Activated CD4-positive, alpha-beta T cell treated with anti-CD3 and anti-CD28 coated beads, Interleukin-2, amount 10 ng/mL, durations not matched to agents 24 days and 14 days (primary cell): ENCODE measurements at regions not wholly inside any gene's neighbourhood (a gene's known extent, or its start where the extent isn't known, plus 50 kb on each side); places are given as distances from the start of the nearest gene placed in this dataset.

Experiments
- DNase-seq: peaks from one replicate; pipeline ENCODE4 v3.0.0; 2022
- H3K27ac Mint-ChIP-seq: one replicate; pipeline ENCODE4 v1.8.0; 2022; ENCODE audit warnings: mild to moderate bottlenecking, mixed read lengths
- H3K27me3 Mint-ChIP-seq: one replicate; pipeline ENCODE4 v1.8.0; 2022; ENCODE audit warnings: mixed read lengths
- H3K36me3 Mint-ChIP-seq: one replicate; pipeline ENCODE4 v1.8.0; 2022; ENCODE audit warnings: low read depth, mild to moderate bottlenecking, mixed read lengths
- H3K4me1 Mint-ChIP-seq: one replicate; pipeline ENCODE4 v1.8.0; 2021; ENCODE audit warnings: mixed read lengths
- H3K4me3 Mint-ChIP-seq: one replicate; pipeline ENCODE4 v1.8.0; 2022; ENCODE audit warnings: mild to moderate bottlenecking, moderate library complexity, mixed read lengths
- H3K9me3 Mint-ChIP-seq: one replicate; pipeline ENCODE4 v1.8.0; 2021; ENCODE audit warnings: mixed read lengths
- intact Hi-C: fragments of 100-400 bp; cut with micrococcal nuclease; formaldehyde crosslinking; loops from one replicate; pipeline ENCODE4 v1.15.1; 2023

GRCh38 chr7:125492521-125492920, 562.9 kb upstream of the POT1 start:
- H3K27me3 Mint-ChIP-seq = no peaks in the 10 kb centered on the region

GRCh38 chr7:125491137-125491536, 561.5 kb upstream of the POT1 start:
- no peak for DNase-seq
- Mint-ChIP-seq H3K4me3 (no peak overlapping the region), H3K4me1 (no peaks in the 10 kb centered on the region), H3K27me3 (no peaks in the 10 kb centered on the region), H3K9me3 (no peaks in the 10 kb centered on the region), H3K36me3 (no peaks in the 10 kb centered on the region), H3K27ac (no peak overlapping the region)
- intact Hi-C loops = no loop called here

More at GRCh38 chr7:125492521-125492920, 562.9 kb upstream of the POT1 start:
- no peaks in the 10 kb centered on the region for H3K4me1 Mint-ChIP-seq
- H3K36me3 Mint-ChIP-seq = no peaks in the 10 kb centered on the region
- no peak overlapping the region for H3K4me3 Mint-ChIP-seq
- no peak overlapping the region for H3K27ac Mint-ChIP-seq
- no peak for DNase-seq
- intact Hi-C loops = no loop called here
- no peaks in the 10 kb centered on the region for H3K9me3 Mint-ChIP-seq

DNA sequence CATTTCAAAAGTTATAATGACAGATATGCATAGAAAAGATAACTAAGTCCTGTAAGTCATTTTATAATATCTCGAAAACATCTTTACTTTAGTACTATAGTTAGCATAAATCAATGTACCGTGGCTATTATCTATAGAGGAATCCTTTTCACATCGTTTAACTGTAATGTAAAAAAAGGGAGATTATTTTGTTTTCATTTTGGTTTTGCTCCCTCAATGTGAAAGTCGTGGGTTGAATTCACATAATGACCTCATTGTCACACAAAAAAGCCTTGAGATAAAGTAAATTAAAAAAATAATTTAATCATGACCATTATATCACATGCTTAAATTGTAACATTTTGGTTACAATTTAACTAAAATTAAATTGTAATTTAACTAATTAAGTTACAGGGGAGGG, 560.5 kb upstream of the POT1 start:
- intact Hi-C loops = no loop called here
- Mint-ChIP-seq H3K4me1 (no peaks in the 10 kb centered on the region), H3K27me3 (no peaks in the 10 kb centered on the region), H3K4me3 (no peak overlapping the region), H3K27ac (no peak overlapping the region), H3K9me3 (no peaks in the 10 kb centered on the region), H3K36me3 (no peaks in the 10 kb centered on the region)
- DNase-seq = no peak

DNA sequence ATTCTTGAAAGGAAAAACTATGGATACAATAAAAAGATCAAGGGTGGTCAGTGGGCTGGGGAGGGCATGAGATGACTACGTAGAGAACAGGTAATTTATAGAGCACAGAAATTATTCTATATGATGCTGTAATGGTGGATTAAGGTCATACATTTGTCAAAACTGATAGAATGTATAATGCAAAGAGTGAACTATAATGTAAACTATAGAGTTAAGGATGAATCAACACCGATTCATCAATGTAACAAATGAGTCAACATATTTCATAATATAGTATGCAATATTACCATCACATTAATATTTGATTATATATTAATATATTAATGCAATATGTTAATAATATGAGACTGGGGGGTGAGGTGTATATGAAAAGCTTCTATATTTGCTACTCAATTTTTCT, 555.6 kb upstream of the POT1 start:
- intact Hi-C loops = no loop called here
- H3K27me3 Mint-ChIP-seq = no peaks in the 10 kb centered on the region
- DNase-seq = no peak
- H3K9me3 Mint-ChIP-seq = no peaks in the 10 kb centered on the region
- no peaks in the 10 kb centered on the region for H3K36me3 Mint-ChIP-seq
- H3K4me3 Mint-ChIP-seq = no peak overlapping the region
- H3K4me1 Mint-ChIP-seq = no peaks in the 10 kb centered on the region
- H3K27ac Mint-ChIP-seq = no peak overlapping the region

DNA sequence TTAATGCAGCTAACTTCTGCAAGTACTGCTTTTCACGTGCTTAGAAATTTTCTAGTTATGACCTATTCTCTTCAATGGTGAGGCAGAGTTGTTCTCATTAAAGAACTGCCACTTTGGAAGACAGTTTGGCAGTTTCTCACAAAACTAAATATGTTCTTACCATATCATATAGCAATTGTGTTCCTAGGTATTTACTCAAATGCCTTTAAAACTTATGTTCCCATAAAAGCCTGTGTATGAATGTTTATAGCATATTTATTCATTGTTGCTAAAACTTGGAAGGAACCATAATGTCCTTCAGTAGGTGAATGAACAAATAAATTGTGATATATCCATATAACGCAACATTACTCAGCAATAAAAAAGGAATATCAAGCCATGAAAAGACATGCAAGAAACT, 555.1 kb upstream of the POT1 start:
- no peak overlapping the region for H3K4me3 Mint-ChIP-seq
- intact Hi-C loops = no loop called here
- no peaks in the 10 kb centered on the region for H3K27me3 Mint-ChIP-seq
- H3K4me1 Mint-ChIP-seq = no peaks in the 10 kb centered on the region
- no peaks in the 10 kb centered on the region for H3K36me3 Mint-ChIP-seq
- no peaks in the 10 kb centered on the region for H3K9me3 Mint-ChIP-seq
- no peak for DNase-seq
- no peak overlapping the region for H3K27ac Mint-ChIP-seq

DNA sequence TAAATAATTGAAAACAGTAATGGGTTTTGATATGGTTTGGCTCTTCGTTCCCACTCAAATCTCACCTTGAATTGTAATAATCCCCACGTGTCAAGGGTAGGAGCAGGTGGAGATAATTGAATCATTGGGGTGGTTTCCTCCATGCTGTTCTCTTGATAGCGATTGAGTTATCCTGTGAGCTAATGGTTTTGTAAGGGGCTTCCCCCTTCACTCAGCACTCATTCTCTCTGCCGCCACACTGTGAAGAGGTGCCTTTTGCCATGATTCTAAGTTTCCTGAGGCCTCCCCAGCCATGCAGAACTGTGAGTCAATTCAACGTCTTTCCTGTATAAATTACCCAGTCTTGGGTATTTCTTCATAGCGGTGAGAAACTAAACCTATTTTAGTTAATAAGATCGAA, 551.7 kb upstream of the POT1 start:
- Mint-ChIP-seq H3K4me1 (no peaks in the 10 kb centered on the region), H3K36me3 (no peaks in the 10 kb centered on the region), H3K27me3 (no peaks in the 10 kb centered on the region), H3K27ac (no peak overlapping the region), H3K4me3 (no peak overlapping the region), H3K9me3 (no peaks in the 10 kb centered on the region)
- intact Hi-C loops = no loop called here
- no peak for DNase-seq

DNA sequence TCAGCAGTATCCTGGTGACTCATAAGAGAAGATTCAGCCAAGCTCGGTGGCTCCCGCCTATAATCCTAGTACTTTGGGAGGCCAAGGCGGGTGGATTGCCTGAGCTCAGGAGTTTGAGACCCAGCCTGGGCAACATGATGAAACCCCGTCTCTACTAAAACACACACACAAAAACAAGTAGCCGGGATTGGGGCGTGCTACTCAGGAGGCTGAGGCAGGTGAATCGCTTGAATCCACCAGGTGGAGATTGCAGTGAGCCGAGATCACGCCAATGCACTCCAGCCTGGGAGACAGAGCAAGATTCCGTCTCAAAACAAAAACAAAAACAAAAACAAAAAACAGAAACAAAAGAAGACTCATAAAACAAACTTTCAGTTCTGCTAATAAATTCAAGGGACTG, 551.1 kb upstream of the POT1 start:
- H3K27ac Mint-ChIP-seq = no peak overlapping the region
- no peak for DNase-seq
- H3K4me1 Mint-ChIP-seq = no peaks in the 10 kb centered on the region
- no peaks in the 10 kb centered on the region for H3K9me3 Mint-ChIP-seq
- intact Hi-C loops = no loop called here
- no peak overlapping the region for H3K4me3 Mint-ChIP-seq
- no peaks in the 10 kb centered on the region for H3K36me3 Mint-ChIP-seq
- no peaks in the 10 kb centered on the region for H3K27me3 Mint-ChIP-seq

DNA sequence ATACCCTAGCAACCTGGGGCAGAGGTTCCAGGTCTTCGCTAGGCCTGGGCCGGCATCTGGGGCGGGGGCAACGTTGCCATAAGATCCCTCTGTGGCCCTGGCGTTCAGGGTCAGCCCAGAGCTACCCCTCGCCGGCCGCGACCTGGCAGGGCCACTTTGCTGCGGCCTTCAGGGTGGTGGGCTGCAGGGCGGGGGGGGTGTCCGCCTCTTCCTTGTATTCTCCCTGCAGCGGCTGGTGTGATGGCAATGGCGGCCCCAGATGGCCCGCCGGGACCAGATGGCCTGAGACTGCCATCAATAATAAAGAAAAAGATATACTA, 539.2 kb upstream of the POT1 start:
- Mint-ChIP-seq H3K9me3 (no peaks in the 10 kb centered on the region), H3K27me3 (no peaks in the 10 kb centered on the region), H3K27ac (no peak overlapping the region), H3K4me1 (no peaks in the 10 kb centered on the region), H3K4me3 (no peak overlapping the region), H3K36me3 (no peaks in the 10 kb centered on the region)
- intact Hi-C loops = no loop called here
- no peak for DNase-seq

DNA sequence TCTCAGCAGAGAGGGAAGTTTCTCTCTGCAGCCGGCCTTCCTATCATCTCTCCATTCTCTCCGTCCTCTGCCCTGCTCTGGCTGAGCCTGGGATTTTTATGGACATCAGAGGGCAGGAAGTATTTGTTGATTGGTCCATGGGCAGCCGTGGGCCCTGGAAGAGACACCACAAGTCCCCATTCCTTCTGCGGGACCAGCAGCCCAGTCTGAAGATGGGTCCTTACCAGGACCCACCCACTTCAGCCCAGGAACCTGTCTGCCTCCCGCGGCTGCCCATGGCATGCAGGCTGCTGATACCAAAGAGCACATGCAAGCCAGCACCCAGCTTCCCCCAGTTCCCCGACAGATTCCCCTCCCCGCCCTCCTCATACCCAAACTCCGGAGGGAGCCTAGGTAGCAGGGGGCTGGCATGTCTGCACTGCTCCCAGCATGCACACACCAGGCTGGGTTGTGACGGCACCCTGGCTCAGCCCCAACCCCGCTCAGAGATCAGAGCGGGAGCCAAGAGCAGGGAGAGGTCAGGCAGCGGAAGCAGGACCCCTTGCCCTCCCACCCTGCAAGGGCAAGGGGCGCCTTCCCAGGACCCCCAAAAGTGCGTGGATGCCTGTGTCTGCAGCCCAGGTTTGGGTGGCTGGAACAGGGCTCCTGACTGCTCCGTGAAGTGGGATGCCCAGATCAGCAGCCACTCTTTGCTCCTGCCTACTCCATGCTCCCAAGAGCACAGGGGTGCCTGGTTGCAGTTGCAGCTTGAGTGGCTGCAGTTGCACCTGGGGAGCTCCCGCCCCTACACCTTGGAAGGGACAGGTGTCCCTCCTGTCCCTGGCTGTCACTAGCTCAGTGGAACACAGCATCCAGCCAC, 538.6 kb upstream of the POT1 start:
- intact Hi-C loops = no loop called here
- H3K4me3 Mint-ChIP-seq = no peak overlapping the region
- H3K9me3 Mint-ChIP-seq = no peaks in the 10 kb centered on the region
- no peaks in the 10 kb centered on the region for H3K36me3 Mint-ChIP-seq
- no peaks in the 10 kb centered on the region for H3K27me3 Mint-ChIP-seq
- no peaks in the 10 kb centered on the region for H3K4me1 Mint-ChIP-seq
- DNase-seq = no peak
- H3K27ac Mint-ChIP-seq = no peak overlapping the region

DNA sequence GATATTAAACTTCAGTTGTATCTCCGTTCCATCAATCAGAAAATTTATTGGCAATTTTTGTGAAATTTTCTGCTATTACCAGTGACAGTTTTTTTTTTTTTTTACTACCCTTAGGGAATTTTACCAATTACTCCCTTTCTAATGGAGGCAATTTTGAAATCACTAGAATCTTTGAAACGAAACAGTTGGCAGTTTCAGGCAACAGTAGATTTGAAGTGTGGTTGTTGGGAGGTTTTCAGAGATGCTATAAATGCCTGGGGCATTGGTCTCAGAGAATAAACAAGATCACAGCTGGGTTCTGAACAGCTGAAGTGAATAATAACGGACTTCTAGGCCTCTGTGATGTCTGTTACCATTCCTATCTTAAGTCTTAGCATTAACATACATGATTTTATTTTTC, 535.9 kb upstream of the POT1 start:
- no peak for DNase-seq
- intact Hi-C loops = no loop called here
- no peaks in the 10 kb centered on the region for H3K4me1 Mint-ChIP-seq
- H3K36me3 Mint-ChIP-seq = no peaks in the 10 kb centered on the region
- no peaks in the 10 kb centered on the region for H3K27me3 Mint-ChIP-seq
- H3K9me3 Mint-ChIP-seq = no peaks in the 10 kb centered on the region
- H3K27ac Mint-ChIP-seq = no peak overlapping the region
- H3K4me3 Mint-ChIP-seq = no peak overlapping the region

- Mint-ChIP-seq H3K36me3 (no peaks in the 10 kb centered on the region), H3K27me3 (no peaks in the 10 kb centered on the region), H3K9me3 (peaks cover 4% of the 10 kb centered on the region), H3K27ac (no peak overlapping the region), H3K4me3 (no peak overlapping the region), H3K4me1 (no peaks in the 10 kb centered on the region)
- intact Hi-C loops = no loop called here
- no peak for DNase-seq
Measured at GRCh38 chr7:125462615-125463014, 533.0 kb upstream of the POT1 start.

- Mint-ChIP-seq H3K27me3 (no peaks in the 10 kb centered on the region), H3K9me3 (peaks cover 7% of the 10 kb centered on the region), H3K4me3 (no peak overlapping the region), H3K4me1 (no peaks in the 10 kb centered on the region), H3K27ac (no peak overlapping the region), H3K36me3 (no peaks in the 10 kb centered on the region)
- no peak for DNase-seq
- intact Hi-C loops = no loop called here
Measured at GRCh38 chr7:125459038-125459437, 529.4 kb upstream of the POT1 start.

DNA sequence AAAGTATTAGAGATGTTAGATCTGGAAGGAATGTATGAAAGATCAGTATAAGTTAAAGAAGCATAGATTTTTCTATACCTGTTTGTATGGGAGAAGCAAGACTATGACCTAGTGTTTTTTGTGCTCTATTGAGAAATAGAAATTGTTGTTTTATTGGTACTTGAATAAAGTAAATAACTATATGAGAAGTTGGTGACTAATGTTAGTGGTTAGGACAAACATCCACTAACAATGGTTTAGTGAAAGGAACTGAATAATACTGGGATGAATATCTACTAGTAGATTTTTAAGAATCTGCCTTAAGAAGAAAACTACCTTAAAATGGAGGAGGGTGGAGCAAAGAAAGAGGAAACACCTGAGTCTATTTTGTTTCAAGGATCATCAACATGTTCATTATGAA, 521.1 kb upstream of the POT1 start:
- H3K4me1 Mint-ChIP-seq = no peaks in the 10 kb centered on the region
- H3K27me3 Mint-ChIP-seq = no peaks in the 10 kb centered on the region
- intact Hi-C loops = no loop called here
- H3K36me3 Mint-ChIP-seq = no peaks in the 10 kb centered on the region
- no peak overlapping the region for H3K4me3 Mint-ChIP-seq
- H3K27ac Mint-ChIP-seq = no peak overlapping the region
- H3K9me3 Mint-ChIP-seq = no peaks in the 10 kb centered on the region
- DNase-seq = no peak

DNA sequence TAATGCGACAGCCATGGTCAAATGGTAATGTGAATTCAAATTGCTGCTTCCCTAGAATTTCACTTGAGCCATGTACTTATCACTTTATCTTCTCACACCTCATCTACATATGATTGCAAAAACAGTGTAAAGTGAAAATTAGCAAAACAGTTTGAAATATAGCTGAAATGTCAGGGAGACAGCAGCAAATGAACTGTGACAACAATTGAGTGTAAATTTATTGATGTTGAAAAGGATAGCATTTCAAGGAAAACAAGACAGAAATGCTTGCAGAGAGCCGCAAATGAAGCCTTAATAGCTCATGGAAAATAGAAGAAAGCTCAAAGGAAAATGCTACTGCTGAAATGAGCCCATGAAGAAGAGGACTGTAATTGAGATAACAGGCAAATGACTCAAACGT, 516.2 kb upstream of the POT1 start:
- intact Hi-C loops = no loop called here
- Mint-ChIP-seq H3K27me3 (no peaks in the 10 kb centered on the region), H3K4me3 (no peak overlapping the region), H3K4me1 (no peaks in the 10 kb centered on the region), H3K27ac (no peak overlapping the region), H3K9me3 (no peaks in the 10 kb centered on the region), H3K36me3 (no peaks in the 10 kb centered on the region)
- no peak for DNase-seq

DNA sequence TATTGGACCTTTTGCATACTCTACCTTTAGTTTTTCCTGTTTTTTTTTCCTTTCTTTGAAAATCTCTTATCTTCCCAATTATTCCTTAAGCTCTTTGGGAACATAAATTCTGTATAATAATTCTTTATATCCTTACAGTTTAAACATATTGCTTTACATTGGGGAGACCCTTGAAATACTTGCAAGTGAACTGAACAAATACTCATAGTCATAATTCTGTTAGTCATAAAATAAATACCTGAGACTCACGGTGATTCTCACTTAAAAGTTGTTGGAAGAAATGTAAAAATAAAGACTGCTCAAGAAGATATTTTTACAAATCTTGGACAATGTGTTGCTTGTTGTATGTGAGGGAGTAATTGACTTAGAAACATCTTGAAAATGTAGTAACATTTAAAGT, 515.2 kb upstream of the POT1 start:
- Mint-ChIP-seq H3K27me3 (no peaks in the 10 kb centered on the region), H3K27ac (no peak overlapping the region), H3K4me1 (no peaks in the 10 kb centered on the region), H3K9me3 (no peaks in the 10 kb centered on the region), H3K36me3 (no peaks in the 10 kb centered on the region), H3K4me3 (no peak overlapping the region)
- intact Hi-C loops = no loop called here
- DNase-seq = no peak
